Bone marrow (tissue), 2 donors: ENCODE measurements at regions not wholly inside any gene's neighbourhood (a gene's known extent, or its start where the extent isn't known, plus 50 kb on each side); places are given as distances from the start of the nearest gene placed in this dataset.
"Not testable (repeated sequence)": the region's sequence is repeated elsewhere in the genome, so short reads cannot be mapped to it uniquely, and the experiment has no call there.

ENCODE experiments used
- DNase-seq, 2 donors: peaks; one replicate each; lab custom pipeline; 2025; lab: John Stamatoyannopoulos, UW

DNA sequence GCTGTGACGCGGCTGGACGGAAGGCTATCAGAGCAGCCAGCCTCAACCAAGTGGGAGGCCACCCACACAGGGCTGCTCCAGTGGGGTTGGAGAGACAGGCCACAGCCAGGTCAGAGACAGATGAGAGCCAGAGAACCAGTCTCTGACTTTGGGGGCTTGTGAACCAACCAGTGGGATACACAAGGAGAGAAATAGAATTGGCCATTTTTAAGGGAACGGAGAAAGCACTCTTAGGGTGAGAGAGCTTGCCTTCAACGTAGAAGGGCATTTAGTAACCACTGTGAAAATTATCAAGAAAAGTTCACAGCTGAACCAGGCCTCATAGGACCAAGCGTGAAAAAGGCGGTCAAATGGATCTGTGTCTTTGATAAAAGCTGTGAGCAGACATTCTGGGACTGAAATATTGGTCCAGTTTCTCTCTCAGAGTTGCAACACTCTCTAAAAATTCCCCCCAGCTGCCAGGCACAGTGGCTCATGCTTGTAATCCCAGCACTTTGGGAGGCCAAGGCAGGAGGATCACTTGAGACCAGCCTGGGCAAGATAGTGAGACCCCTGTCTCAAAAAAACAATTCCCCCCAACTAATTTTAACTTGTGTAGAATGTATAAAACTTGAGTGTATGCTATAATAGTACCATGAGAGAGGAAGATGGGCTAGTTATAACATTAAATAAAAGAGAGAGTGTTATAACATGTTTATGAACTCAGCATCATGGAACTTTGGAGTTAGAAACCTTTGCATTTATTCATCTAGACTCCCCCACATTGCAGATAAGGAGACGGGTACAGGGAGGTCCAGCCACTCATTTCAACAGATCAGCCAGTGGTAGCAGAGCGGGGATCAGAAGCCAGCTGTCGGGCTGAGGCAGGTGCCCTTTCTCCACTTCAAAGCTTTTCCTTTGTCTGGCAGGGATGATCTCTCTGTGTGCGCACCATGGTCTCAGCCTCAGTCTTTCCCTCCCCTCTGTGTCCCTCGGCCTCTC is 132.2 kb downstream of the NPIPB11 start:
- DNase-seq = not testable (repeated sequence)

DNA sequence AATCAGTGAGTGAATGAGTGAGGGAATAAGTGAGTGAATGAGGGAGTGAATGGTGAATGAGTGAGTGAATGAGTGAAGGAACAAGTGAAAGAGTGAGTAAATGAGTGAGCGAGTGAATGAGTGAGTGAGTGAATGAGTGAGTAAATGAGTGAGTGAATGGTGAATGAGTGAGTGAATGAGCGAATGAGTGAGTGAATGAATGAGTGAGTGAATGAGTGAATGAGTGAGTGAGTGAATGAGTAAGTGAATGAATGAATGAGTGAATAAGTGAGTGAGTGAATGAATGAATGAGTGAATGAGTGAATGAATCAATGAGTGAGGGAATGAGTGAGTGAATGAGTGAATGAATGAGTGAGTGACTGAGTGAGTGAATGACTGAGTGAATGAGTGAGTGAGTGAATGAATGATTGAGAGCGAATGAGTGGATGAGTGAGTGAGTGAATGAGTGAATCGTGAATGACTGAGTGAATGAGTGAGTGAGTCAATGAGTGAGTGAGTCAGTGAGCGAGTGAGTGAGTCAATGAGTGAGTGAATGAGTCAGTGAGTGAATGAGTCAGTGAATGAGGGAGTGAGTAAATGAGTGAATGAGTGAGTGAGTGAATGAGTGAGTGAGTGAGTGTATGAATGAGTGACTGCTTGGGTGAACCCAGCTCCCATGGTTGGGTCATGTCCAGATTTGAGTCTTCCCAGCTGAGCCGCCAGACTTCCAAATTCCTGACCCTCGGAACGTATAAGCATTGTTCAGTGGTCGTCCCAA is 133.0 kb downstream of the NPIPB11 start:
- DNase-seq = not testable (repeated sequence)

DNA sequence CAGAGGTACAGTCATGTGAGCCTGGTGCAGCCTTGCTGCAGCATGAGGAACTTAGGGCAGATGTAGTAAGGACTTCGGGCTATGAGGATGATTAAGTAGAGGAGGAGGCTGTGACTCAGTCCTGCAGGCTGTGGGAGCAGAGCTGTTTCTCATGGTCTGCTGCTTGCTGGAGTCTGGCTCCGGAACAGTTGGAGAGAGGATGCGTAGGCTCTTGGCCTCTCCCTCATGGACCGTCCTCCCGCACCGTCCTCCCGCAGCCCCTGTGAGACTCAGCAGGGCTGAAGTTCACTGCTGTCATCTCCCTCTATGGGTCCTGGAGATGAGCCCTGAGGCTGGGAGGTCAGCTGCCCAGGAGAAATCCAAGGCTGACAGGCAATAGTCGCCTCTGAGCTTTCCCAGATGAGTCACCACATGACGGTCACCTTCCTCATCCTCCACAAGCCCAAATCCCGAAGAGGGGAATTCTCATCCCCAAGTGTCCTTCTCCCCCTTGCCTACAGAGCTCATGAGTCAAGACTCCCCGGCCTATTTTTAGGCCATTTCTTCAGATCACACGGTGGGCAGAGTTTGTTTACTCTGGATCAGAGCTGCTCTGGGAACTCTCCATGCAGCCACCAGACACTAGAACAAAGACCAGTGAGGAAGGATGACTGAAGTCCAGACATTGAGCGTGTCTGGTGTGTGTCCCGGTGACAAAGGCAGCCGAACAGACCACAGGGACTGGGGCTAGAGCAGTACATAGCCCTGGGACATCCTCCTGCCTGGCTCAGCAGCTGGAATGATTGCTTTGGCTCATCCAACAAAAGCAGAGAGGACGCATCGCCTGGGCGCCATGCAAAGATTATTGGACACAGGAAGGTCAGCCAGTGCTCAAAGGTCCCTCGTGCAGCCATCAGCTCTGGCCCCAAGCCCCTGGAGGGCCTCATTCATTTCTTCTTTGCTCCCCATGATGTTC is 134.5 kb downstream of the NPIPB11 start:
- not testable (repeated sequence) for DNase-seq

DNA sequence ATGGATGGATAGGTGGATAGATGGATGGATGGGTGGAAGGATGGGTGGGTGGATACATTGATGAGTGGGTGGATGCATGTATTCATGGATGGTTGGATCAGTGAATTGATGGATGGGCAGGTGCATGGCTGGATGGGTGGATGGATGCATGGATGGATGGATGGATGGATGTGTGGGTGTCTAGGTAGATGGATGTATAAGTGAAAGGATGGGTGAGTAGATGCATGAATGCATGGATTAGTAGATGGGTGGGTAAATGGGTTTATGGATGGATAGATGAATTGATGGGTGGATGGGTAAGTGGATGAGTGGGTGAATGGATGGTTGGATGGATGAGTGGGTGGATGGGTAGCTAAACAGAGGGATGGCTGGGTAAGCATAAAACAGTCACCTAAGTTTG is 135.6 kb downstream of the NPIPB11 start:
- not testable (repeated sequence) for DNase-seq

DNA sequence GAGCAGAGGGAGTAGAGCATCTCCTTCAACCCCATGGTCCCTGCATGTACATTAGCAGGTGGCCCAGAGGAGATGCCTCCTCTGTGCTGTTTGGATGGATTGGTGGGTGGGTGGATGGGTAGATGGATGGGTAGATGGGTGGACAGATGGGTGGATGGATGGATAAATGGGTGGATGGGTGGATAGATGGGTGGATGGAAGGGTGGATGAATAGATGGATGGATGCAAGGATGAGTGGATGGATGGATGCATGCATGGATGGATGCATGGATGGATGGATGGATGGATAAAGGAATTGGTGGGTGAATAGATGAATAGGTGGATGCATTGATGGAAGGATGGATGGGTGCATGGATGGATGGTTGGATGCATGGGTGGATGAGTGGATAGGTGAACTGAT is 136.5 kb downstream of the NPIPB11 start:
- not testable (repeated sequence) for DNase-seq

DNA sequence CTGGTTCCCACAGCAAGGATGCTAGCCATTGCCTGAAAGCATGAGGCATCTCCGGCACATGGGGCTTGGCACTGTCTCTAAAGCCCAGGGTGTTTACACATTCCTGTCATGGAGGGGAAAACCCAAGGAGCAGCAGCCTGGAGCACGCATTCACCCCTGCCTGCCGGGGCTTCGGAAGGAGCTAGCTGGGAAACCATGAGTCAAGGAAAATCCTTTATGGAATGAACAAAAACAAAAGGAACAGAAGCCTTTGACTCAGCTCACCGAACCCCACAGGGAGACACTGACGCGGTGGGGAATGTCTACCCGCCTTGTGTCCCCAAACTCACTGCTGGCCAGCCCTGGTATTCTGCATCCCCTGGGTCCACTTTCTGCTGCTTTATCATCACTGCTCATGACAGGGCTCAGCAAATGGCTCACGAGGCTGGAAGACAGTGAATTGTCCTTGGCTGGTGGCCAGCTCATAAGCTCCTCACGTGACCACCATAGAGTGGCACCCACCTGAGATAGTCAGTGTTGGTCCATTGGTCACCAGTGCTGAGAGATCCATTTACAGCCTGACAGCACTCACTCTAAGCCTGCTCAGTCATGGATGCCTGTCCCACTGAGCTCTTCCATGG is 137.2 kb downstream of the NPIPB11 start:
- not testable (repeated sequence) for DNase-seq

DNA sequence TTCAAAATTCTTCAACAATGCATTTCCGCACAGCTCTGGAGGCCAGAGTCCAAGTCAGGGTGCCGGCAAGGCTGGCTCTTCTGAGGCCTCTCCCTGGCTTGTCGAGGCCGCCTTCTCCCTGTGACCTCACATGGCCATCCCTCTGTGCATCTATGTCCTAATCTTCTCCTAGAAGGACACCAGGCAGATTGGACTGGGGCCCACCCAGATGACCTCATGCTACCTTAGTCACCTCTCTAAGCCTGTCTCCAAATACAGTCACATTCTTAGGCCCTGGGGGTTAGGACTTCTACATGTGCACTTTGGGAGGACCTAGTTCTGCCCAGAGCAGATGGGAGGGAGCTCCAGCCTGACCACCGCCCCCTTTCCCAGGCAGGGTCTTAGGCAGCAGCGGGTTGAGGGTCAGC is 137.7 kb downstream of the NPIPB11 start:
- DNase-seq = not testable (repeated sequence)

DNA sequence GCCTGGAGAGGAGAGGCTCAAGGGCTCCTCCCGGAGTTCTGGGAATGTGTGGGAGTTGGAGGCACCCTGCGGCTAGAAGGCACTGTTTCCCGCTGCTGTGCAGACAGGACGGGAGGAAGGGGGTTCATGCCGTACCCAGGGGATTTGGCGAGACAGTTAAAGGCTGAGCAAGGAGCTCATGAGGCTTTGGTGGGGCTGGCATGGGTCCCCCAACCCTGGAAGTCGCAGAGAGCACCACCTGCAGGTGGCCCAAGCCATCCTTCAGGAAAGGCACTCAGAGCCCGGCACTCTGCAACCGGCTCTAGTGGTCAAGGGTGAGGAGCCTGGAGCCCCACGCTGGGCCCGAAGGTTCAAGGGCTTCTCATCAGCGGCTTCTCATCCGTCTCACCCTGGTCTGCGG is 138.2 kb downstream of the NPIPB11 start:
- DNase-seq = not testable (repeated sequence)

DNA sequence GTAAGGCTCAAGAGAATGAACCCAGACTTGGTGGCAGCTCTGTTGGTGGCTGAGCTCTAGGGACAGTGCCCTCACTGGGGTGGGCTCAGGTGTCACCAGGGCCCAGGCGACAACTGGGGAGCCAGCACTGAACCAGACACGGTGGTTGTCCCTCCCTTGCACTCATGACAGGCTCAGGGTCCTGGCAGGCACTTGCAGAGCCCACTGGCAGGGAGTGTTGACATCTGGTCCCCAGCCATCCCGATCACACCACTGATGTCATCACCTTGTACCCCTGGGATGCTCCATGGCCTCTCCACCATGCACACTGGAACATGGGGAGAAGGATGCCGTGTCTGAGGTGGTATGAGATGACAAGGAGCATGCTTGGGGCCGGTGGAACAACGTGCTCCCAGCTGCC is 138.6 kb downstream of the NPIPB11 start:
- not testable (repeated sequence) for DNase-seq

DNA sequence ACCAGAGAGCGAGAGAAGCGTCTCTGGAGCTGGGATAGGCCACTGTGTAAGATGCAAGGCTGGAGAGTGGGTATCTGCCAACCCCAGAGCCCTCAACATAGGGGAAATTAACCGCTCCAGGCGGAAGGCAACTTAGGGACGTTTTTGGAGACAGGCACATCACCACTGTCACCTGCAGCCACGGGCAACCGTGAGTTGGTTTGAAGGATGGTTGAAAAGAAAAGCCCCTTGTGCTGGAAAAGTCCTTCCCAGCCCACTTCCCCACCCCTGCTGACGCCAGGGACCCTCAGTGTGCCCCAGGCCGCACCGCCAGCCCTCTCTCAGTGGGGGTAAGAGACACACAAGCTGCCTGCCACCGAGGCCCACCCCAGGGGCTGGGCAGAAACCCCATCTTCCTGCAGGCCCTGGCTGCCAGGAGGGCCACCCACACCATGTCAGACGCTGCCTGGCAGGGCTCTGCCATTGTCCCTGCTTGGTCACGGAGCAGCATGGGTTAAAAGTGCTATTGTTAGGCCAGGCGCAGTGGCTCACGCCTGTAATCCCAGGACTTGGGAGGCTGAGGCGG is 139.4 kb downstream of the NPIPB11 start:
- not testable (repeated sequence) for DNase-seq

DNA sequence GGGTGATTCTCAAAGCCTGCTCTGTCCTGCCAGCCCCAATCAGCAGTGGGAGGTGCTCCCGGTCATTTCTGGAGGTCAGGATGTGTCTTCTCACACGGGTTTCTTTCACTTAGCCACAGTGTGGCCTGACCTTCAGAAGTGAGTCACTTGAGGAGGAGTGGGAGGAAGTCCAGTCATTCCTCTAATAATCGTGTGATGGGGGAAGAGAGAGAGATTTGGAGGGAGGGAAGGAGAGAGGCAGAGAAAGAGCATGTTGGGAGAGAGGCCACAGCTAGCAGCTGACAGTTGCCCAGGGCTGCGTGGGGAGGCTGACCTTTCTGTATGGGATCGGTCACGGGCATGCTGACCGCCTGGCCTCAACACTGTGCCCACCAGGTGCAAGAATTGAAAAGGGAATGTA is 139.9 kb downstream of the NPIPB11 start:
- not testable (repeated sequence) for DNase-seq

DNA sequence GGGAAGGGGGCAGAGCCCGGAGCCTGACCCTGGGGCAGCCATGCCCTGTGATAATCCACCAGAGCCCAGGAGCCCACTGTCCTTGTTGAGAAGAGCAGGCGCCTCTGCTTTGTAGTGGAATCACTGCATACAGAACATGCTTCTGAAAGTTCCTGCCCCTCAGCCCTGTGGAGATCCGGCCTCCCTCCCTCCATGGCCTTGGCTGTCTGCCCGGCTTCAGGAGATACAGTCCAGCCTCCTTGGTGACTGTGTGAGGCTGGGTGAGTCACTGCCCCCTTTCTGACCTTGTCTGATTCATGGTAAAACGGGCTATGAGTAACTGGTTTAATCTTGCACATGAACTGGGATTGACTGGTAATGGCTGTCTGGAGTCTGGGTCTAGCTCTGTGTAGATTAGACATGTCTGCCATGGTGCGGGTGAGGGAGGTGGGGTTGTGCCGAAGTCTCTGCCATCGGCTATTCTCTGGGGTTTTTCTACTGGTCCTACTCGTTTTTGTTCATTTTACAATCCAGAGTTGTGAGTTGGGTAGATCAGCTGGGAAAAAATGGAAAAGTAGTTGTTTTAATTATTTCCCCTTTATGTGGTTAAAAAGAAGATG is 141.2 kb downstream of the NPIPB11 start:
- DNase-seq = peak; percentile 35 to 52

DNA sequence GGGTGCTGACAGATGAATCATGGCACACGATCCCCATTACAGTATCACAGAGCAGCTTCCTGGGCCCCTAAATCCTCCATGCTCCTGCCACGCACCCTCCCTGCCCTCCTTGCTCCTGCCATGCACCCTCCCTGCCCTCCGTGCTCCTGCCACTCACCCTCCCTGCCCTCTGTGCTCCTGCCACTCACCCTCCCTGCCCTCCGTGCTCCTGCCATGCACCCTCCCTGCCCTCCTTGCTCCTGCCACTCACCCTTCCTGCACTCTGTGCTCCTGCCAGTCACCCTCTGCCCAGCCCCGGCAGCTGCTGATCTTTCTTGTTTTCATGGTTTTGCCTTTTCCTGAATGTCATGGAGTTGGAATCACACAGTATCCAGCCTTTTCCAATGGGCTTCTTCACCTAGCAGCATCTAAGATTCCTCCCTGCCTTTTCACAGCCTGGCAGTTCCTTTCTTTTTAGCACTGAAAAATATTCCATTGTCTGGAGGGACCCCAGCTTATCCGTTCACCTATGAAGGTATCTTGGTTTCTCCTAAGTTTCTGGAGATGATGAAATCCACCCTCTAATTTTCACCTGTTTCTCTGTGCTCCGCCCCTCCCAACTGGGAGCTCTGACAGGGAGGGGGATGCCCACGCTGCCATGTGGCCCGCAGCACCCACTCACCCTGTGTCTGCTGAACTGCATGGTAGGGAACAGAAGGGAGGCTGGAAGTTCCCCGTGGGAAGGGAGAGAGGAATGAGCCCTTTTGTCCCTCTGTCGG is 142.3 kb downstream of the NPIPB11 start:
- DNase-seq = not testable (repeated sequence)

DNA sequence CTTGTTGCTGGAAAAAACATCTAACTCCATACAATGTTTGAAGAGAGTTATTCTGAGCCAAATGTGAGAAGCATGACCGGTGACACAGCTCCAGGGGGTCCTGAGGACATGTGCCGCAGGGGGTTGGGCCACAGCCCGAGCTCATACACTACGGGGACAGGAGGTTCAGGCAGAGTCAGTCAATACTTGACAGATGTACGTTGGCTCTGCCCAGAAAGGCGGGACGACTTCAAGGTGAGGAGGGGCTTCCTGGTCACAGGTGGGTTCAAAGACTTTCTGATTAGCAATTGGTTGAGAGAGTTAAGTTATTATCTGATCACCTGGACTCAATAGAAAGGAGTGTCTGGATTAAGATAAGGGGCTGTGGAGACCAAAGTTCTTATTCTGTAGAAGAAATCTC is 143.8 kb downstream of the NPIPB11 start:
- not testable (repeated sequence) for DNase-seq

DNA sequence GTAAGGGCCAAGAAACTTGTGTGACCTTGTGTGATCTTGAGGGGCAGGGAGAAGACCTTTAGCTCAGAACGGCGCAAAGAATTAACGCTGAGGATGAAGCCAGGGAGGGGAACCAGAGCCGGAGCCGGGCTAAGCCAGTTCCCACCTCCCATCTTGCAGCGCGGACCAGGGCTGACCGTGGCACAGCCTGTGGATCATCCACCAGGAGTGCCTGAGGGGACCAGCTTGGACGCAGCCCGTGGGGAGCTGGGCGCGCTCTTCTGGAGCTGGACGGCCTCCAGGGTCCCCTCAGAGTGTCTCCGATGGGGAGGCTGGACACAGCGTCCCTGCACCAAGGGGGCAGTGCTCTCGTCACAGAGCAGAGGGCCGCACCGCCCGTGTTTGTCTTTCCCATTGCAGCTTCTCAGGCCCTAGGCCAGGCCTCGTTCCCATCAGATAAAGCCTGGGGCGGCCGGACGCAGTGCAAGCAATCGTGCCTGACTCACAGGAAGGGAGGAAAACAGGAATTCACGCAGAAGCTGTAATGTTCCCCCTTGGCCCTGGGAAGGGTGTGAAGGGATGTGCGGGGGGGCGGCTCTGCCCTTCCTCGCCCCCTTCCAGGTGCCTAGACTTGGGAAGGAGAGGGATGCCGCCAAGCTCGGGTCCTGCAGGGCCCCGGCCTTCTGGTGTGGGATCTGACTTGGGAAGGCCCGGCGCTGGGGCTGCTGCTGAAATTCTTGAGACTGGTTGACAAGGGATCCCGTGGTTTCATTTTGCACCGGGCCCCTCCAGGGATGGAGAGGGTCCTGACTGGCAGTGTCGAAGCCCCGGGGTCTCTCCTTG is 144.9 kb downstream of the NPIPB11 start:
- not testable (repeated sequence) for DNase-seq

DNA sequence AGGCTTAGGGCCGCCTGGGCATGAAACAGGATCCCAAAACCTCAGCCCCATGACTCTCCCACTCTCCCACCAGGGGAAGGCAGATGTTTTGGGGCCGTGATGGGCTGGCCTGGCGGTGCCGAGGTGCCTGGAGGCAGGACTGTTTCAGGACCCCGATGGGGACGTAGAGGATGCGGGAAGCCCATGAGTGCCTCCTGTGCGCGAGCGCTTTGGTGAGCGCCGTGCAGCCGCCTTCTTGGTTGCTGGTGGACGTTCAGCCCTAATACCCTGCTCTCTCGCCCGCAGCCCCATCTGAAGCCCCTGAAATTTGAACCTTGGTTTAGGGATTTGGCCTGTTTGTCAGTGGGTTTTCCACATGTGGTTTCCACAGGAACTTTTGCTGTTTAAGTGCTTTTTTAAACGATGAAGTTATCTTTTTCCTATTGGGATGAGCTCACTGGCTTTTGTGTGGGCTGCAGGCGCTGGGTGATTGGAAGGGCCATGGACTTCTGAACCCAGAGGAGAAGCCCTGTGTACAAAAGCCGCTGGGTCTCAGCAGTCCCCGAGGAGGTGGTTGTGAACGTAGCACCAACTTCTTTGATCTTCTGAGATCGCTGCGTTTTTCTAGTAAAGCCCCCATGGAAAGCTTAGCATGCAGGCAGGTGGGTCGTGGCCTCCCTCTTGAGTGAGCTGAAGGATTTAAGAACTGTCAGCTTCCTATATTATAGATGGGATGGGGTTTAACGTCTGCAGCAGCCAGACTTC is 145.7 kb downstream of the NPIPB11 start:
- not testable (repeated sequence) for DNase-seq

DNA sequence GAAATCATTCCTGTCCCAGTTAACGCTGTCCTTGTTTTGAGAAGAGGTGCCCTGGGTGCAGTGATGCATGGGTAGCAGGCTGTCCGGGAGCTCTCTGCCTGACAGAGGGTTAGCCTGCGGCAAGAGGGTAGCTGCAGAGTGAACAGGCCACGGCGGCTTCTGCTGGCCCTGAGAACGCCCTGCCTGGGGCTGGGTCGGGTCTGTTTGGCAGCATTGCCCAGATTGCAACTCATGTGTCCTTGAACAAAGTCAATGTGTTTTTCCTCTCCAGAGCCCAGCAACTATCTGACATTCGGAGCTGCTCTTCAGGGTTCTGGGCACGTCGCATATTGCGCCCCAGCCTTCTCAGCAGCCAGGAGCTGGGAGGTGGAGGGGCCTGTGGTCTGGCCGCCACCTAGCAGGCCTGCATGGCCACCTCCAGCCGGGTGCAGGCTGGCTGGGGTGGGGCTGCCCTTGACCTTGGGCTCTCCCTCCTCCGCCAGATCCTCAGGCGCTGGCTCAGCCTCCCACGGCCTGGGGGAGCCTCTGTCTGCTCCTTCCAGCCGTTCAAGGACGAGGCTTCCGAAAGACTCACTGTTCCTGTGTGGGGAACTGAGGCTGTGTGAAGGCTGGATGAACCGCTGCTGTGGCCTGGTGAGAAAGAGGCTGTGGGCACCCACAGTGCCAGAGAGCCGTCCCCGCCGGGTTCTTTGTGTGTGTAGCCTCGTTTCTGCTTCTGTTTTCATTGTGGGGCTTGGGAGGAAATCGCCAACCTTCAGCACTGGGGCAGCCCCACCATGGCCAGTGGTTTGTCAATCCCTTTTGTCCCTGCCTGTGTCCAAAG is 146.7 kb downstream of the NPIPB11 start:
- not testable (repeated sequence) for DNase-seq
